Activated naive CD4-positive, alpha-beta T cell treated with anti-CD3 and anti-CD28 coated beads for 36 hours (primary cell): ENCODE measurements at regions not wholly inside any gene's neighbourhood (a gene's known extent, or its start where the extent isn't known, plus 50 kb on each side); places are given as distances from the start of the nearest gene placed in this dataset.
"Not testable (repeated sequence)": the region's sequence is repeated elsewhere in the genome, so short reads cannot be mapped to it uniquely, and the experiment has no call there.

Source experiments
- CTCF ChIA-PET: fragments of 350-600 bp; sonication (Branson Sonifier 250); formaldehyde crosslinking; loops from one replicate; lab custom pipeline; 2021; ENCODE audit warnings: antibody characterized with exemption; lab: Charles Lee
- DNase-seq: peaks from one replicate; pipeline ENCODE4 v3.0.0-alpha.2; 2020
- H3K27ac Mint-ChIP-seq: one replicate; pipeline ENCODE4 v1.8.0; 2021; ENCODE audit warnings: mild to moderate bottlenecking, mixed read lengths
- H3K27me3 Mint-ChIP-seq: one replicate; pipeline ENCODE4 v1.8.0; 2021; ENCODE audit warnings: low read depth, mixed read lengths
- H3K36me3 Mint-ChIP-seq: one replicate; pipeline ENCODE4 v1.8.0; 2021; ENCODE audit warnings: low read depth, mixed read lengths
- H3K4me1 Mint-ChIP-seq: one replicate; pipeline ENCODE4 v1.8.0; 2021; ENCODE audit warnings: low read depth, mixed read lengths
- H3K4me3 Mint-ChIP-seq: one replicate; pipeline ENCODE4 v1.8.0; 2021; ENCODE audit warnings: mild to moderate bottlenecking, moderate library complexity, mixed read lengths
- H3K9me3 Mint-ChIP-seq: one replicate; pipeline ENCODE4 v1.8.0; 2021; ENCODE audit warnings: mixed read lengths
- intact Hi-C: fragments of 100-400 bp; cut with micrococcal nuclease; formaldehyde crosslinking; loops from one replicate; pipeline ENCODE4 v1.15.1; 2023

DNA sequence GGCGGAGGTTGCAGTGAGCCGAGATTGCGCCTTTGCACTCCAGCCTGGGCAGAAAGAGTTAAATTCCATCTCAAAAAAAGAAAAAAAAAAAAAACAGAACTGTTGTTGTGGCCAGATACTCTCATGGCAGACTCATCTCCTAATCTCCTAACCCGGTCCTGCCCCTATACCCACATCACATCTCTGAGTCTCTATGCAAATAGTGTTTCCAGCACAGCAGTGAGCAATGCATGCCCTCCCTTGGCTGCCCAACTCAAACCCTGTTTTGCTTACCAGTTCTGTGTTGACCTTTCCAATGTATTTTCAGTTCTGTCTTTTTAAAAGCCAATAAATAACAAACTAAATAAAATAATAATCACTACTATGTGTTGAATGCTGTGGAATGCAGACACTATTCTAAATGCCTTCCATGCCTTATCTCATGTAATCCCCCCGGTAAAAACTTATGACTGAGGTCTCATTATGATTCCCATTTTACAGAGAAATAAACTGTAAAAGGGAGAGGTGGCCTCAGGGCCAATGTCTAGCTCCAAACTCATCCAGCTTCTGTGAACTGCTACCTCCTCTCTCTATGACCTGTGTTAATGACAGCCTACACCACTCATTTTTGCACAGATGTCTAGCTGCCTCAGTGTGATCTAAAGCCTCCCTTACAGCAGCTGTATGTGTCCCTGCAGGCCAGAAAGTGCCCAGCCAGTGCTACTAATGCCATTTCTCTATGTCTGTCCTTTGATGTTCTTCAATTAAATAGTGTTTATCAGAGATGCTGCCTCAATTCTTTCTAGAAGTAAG, 289.8 kb downstream of the HS3ST3B1 start:
- no peaks in the 10 kb centered on the region for H3K36me3 Mint-ChIP-seq
- peaks cover 8% of the 10 kb centered on the region for H3K4me1 Mint-ChIP-seq
- intact Hi-C loops: no loop called here
- no peak for DNase-seq
- CTCF ChIA-PET: no interaction called here
- no peak overlapping the region for H3K4me3 Mint-ChIP-seq
- H3K9me3 Mint-ChIP-seq: no peaks in the 10 kb centered on the region
- peaks cover under 1% of the 10 kb centered on the region for H3K27me3 Mint-ChIP-seq
- H3K27ac Mint-ChIP-seq: no peak overlapping the region

- Mint-ChIP-seq H3K9me3 (no peaks in the 10 kb centered on the region), H3K4me3 (no peak overlapping the region), H3K36me3 (no peaks in the 10 kb centered on the region), H3K27me3 (no peaks in the 10 kb centered on the region), H3K27ac (no peak overlapping the region), H3K4me1 (no peaks in the 10 kb centered on the region)
- intact Hi-C loops: no loop called here
- DNase-seq: no peak
- CTCF ChIA-PET: no interaction called here
These were observed 284.2 kb downstream of the HS3ST3B1 start for GRCh38 chr17:14585099-14585498.

DNA sequence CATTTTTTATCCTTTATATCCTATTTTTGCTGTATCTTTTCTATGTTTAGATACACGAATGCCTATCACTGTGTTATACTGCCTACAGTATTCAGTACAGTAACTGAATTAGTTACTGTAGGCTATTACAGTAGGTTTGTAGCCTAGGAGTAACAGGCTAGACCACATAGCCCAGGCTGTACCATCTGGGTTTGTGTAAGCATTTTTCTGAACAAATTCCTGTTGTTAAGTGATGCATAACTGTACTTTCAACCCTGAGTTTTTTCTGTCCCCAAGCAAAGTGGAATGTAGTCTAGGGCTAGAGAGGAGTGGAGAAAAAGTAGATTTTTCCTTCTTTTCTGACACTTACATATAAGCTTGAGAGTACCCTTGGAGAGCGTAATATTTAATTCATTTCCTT, 282.1 kb downstream of the HS3ST3B1 start:
- Mint-ChIP-seq H3K27me3 (no peaks in the 10 kb centered on the region), H3K4me1 (no peaks in the 10 kb centered on the region), H3K4me3 (no peak overlapping the region), H3K36me3 (no peaks in the 10 kb centered on the region), H3K27ac (no peak overlapping the region), H3K9me3 (no peaks in the 10 kb centered on the region)
- intact Hi-C loops: no loop called here
- CTCF ChIA-PET: no interaction called here
- no peak for DNase-seq

DNA sequence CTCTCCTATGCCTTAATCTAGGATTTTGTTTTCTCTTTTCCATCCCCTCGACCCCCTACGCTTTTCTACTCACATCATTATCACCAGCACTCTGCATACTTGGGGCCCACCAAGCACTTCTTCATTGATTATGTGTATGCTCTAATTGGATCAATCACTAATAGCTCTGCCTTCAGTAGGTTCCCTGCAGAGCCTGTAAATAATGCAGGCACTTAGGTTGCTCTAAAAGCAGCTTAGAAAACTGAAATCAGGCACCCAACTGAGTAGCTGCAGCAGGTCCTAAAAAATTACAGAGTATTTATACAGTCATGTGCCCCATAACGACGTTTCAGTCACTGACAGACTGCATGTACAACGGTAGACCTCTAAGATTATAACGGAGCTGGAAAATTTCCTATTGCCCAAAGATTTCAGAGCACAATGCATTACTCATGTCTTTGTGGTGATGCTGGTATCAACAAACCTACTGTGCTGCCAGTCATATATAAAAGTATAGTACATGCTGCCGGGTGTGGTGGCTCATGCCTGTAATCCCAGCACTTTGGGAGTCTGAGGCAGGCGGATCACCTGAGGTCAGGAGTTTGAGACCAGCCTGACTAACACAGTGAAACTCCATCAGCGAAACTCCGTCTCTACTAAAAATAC, 280.4 kb downstream of the HS3ST3B1 start:
- CTCF ChIA-PET: no interaction called here
- no peak overlapping the region for H3K4me3 Mint-ChIP-seq
- no peak for DNase-seq
- intact Hi-C loops: no loop called here
- H3K4me1 Mint-ChIP-seq: no peaks in the 10 kb centered on the region
- no peaks in the 10 kb centered on the region for H3K36me3 Mint-ChIP-seq
- no peaks in the 10 kb centered on the region for H3K27me3 Mint-ChIP-seq
- no peaks in the 10 kb centered on the region for H3K9me3 Mint-ChIP-seq
- H3K27ac Mint-ChIP-seq: no peak overlapping the region

GRCh38 chr17:14580499-14580898, 279.6 kb downstream of the HS3ST3B1 start:
- intact Hi-C loops: no loop called here
- Mint-ChIP-seq H3K9me3 (no peaks in the 10 kb centered on the region), H3K4me1 (no peaks in the 10 kb centered on the region), H3K27ac (no peak overlapping the region), H3K27me3 (no peaks in the 10 kb centered on the region), H3K4me3 (no peak overlapping the region), H3K36me3 (no peaks in the 10 kb centered on the region)
- CTCF ChIA-PET: no interaction called here
- DNase-seq: no peak

- CTCF ChIA-PET: no interaction called here
- intact Hi-C loops: no loop called here
- H3K9me3 Mint-ChIP-seq: no peaks in the 10 kb centered on the region
These were observed 278.8 kb downstream of the HS3ST3B1 start for GRCh38 chr17:14579716-14580115.

DNA sequence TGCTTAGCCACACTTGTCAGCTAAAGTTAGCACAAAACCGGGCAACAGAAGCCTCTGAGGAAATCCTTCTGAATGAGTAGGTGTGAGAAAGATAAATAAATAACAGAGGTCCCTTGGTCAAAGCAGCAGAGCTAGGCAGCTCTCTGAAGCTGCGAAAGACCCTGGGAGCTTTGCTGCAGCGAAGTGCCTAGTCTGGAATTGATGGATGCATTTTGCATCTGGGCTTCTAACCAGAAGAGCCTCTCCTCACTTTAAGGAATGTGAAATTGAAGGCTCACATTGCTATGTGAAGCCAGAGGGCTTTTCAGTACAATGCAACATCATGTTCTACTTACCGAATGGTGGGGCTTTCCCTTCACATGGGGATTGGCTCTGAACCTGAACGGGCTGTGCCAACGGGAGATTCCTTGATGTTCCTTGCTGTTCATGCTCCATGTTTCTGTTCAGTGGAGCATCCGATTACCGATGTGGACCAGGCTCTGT, 274.6 kb downstream of the HS3ST3B1 start:
- Mint-ChIP-seq H3K4me3 (no peak overlapping the region), H3K36me3 (no peaks in the 10 kb centered on the region), H3K4me1 (no peaks in the 10 kb centered on the region), H3K9me3 (no peaks in the 10 kb centered on the region), H3K27me3 (no peaks in the 10 kb centered on the region), H3K27ac (no peak overlapping the region)
- DNase-seq: no peak
- intact Hi-C loops: no loop called here
- CTCF ChIA-PET: no interaction called here

More at GRCh38 chr17:14579716-14580115, 278.8 kb downstream of the HS3ST3B1 start:
- DNase-seq: no peak
- Mint-ChIP-seq H3K27me3 (no peaks in the 10 kb centered on the region), H3K4me3 (no peak overlapping the region), H3K36me3 (no peaks in the 10 kb centered on the region), H3K27ac (no peak overlapping the region), H3K4me1 (no peaks in the 10 kb centered on the region)

- H3K9me3 Mint-ChIP-seq, H3K36me3 Mint-ChIP-seq, CTCF ChIA-PET, H3K4me3 Mint-ChIP-seq, H3K4me1 Mint-ChIP-seq, H3K27ac Mint-ChIP-seq, H3K27me3 Mint-ChIP-seq, intact Hi-C loops, DNase-seq: not testable (repeated sequence)
These were observed 259.4 kb downstream of the HS3ST3B1 start for GRCh38 chr17:14560325-14560724.

- peaks cover 7% of the 10 kb centered on the region for H3K4me1 Mint-ChIP-seq
- H3K36me3 Mint-ChIP-seq: no peaks in the 10 kb centered on the region
- H3K27ac Mint-ChIP-seq: no peak overlapping the region
- no peaks in the 10 kb centered on the region for H3K9me3 Mint-ChIP-seq
- H3K27me3 Mint-ChIP-seq: no peaks in the 10 kb centered on the region
- no peak for DNase-seq
- no peak overlapping the region for H3K4me3 Mint-ChIP-seq
- CTCF ChIA-PET: no interaction called here
- intact Hi-C loops: loop anchor here (10.0 kb wide), 1 partner anchor 355 kb away; no protein-coding TSS in a partner anchor
These were observed 258.6 kb downstream of the HS3ST3B1 start for GRCh38 chr17:14559264-14560119.

DNA sequence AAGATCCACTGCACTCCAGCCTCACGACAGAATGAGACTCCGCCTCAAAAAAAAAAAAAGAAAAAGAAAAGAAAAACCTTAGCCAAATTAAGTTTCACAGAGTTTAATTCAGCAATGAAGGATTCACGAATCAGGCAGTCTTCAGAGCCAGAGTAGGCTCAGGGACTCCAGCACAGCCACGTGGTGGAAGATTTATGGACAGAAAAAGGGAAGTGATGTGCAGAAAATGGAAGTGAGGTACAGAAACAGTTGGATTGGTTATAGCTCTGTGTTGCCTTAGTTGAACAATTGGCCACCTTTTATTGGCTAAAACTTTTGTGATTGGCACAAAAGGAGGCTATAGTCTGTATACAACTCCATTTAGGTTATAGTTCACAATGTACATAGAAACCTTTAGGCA, 256.6 kb downstream of the HS3ST3B1 start:
- CTCF ChIA-PET: interaction anchor here (0.7 kb wide), 1 partner anchor 367 kb away, joined by 3 read pairs; no protein-coding TSS in a partner anchor
- Mint-ChIP-seq H3K4me1 (peaks cover 7% of the 10 kb centered on the region), H3K27me3 (no peaks in the 10 kb centered on the region), H3K4me3 (no peak overlapping the region), H3K9me3 (no peaks in the 10 kb centered on the region), H3K27ac (no peak overlapping the region), H3K36me3 (no peaks in the 10 kb centered on the region)
- intact Hi-C loops: loop anchor here (10.0 kb wide), 1 partner anchor 353 kb away; no protein-coding TSS in a partner anchor
- no peak for DNase-seq

GRCh38 chr17:14553847-14554246, 253.0 kb downstream of the HS3ST3B1 start:
- Mint-ChIP-seq H3K9me3 (no peaks in the 10 kb centered on the region), H3K27ac (no peak overlapping the region), H3K4me3 (no peak overlapping the region), H3K27me3 (no peaks in the 10 kb centered on the region), H3K36me3 (no peaks in the 10 kb centered on the region), H3K4me1 (no peaks in the 10 kb centered on the region)
- CTCF ChIA-PET: interaction anchor here (0.7 to 1.6 kb wide), 2 partner anchors 12 to 160 kb away, joined by 3 read pairs; no protein-coding TSS in a partner anchor
- no peak for DNase-seq
- intact Hi-C loops: loop anchor here (5.0 to 10.0 kb wide), 3 partner anchors 252 to 957 kb away; partner anchors contain the start of gene HS3ST3B1

DNA sequence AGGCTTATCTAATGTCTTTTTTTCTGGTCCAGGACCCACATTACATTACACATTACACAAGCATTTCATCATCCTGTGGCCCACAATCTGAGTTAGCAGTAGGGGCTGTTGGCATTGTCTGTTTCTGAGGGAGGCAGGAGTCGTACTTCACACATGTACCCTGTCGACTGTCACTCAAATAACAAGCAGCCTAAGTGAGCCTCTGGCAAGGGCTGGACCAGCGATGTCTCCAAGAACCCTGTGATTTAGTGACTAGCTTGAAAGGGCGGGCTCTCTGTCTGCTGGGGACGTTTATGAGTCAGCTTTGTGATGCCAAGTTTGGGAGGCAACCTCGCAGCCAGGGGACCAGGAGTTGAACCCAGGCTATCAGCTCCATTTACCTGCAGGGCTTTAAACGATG, 251.4 kb downstream of the HS3ST3B1 start:
- Mint-ChIP-seq H3K4me3 (no peak overlapping the region), H3K27me3 (no peaks in the 10 kb centered on the region), H3K27ac (no peak overlapping the region), H3K9me3 (no peaks in the 10 kb centered on the region), H3K36me3 (no peaks in the 10 kb centered on the region), H3K4me1 (no peaks in the 10 kb centered on the region)
- CTCF ChIA-PET: no interaction called here
- intact Hi-C loops: loop anchor here (5.0 to 10.0 kb wide), 3 partner anchors 250 to 955 kb away; partner anchors contain the start of gene HS3ST3B1
- DNase-seq: no peak
